EL (cell line): ENCODE measurements at regions not wholly inside any gene's neighbourhood (a gene's known extent, or its start where the extent isn't known, plus 50 kb on each side); places are given as distances from the start of the nearest gene placed in this dataset.
A peak's percentile ranks its signal among the peaks of the same experiment; 100 is the strongest.

ENCODE experiments used
- DNase-seq: peaks from one replicate; pipeline ENCODE4 v3.0.0-alpha.2; 2016

GRCh38 chr4:185071236-185071811, 53.0 kb downstream of the HELT start:
- DNase-seq = no peak

DNA sequence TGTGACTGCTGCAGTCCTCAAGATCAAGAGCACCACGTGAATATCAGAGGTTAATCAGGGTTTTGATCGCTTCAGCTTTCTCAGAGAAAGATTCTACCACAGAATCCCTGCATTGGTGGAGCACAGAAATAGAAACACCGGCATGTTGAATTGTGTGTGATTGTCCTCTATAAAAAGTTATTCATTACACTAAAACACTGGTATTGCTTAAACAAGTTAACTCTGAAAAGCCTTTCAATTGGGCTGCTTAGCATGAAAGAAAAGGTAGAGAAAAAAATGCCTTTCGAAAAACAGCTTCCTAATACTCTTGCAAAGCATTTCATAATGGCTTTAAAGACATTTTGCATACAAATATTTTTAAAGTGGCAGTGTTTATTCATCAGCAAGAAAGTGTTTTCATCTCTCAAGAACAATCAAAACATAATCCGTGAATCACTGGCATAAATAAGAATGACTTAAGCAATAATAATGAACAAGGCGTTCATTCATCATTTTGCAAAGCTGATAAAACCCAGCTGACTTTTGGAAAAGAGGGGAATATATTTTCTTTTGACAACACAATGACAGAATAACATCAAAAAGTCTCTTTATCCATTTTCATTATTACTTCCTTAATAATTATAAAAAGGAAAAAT, 61.1 kb downstream of the HELT start:
- DNase-seq = no peak

DNA sequence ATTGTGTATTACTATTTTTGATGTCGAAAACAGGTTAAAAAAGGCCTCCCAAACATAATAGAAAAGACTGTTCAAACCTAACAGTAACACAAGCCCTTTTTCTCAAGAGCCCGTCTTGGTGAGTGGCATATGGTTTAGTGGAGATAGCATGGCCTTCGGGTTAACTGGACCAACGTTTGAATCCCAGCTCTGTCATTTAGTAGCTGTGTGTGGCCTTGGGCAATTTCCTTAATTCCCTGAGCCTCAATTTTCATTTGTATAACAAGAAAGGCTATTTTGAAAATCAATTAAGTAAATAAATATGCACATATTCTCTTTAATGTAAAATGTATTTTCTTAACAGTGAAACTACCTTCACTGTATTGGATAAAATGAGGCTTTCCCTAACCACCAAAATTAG, 62.3 kb downstream of the HELT start:
- DNase-seq = no peak

- DNase-seq = peak; percentile 2
Measured at GRCh38 chr4:185082561-185082960, 60.5 kb upstream of the SLC25A4 start.

GRCh38 chr4:185086053-185086452, 57.0 kb upstream of the SLC25A4 start:
- DNase-seq = peak; percentile 4

DNA sequence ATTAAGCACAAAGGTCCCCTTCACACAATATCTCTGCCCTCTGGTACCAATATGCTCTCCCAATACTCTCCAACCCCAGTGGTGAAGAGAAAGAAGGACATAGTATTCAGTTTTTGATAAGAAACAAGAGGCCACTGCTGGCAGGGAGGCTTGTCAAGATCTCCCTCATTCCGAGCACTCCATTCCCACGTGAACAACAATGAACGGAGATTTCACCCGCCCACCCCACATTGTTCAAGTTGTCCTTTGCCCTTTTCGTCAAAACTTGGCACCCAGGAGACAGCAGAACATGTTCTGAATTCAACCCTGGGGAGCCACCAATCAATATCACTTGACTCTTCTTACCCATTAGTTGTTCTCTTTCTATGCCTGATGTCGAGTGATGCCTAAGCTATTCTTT, 54.2 kb upstream of the SLC25A4 start:
- no peak for DNase-seq

- DNase-seq = no peak
Measured at GRCh38 chr4:185090592-185090991, 52.5 kb upstream of the SLC25A4 start.

GRCh38 chr4:185092535-185093197, 50.4 kb upstream of the SLC25A4 start:
- no peak for DNase-seq
